GM04503 (cell line): ENCODE measurements at regions not wholly inside any gene's neighbourhood (a gene's known extent, or its start where the extent isn't known, plus 50 kb on each side); places are given as distances from the start of the nearest gene placed in this dataset.

Source experiments
- DNase-seq: peaks from one replicate; pipeline ENCODE4 v3.0.0-alpha.2; 2012; ENCODE audit warnings: low read depth

GRCh38 chrX:43581888-43582539 is 74.1 kb upstream of the MAOA start:
- DNase-seq, result no peak

- DNase-seq, result no peak
Measured at GRCh38 chrX:43582540-43582913, 73.6 kb upstream of the MAOA start.

DNA sequence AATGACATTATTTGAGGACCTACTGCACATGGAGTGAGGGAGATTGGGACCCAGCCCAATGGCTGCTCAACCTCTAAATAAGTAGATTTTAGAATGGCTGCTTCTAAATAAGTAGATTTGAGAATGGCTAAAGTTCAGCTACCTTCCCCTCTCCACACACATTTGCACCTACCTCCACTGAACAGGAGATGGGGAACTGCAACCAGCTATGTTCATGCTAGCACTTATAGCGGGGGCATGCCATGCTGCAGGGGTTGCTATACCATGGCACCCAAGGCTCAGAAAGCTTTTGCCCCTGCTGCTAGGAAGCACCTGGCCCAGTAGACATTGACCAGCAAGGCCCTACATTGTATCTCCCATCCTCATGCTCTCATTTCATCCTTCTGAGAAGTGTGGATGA is 70.2 kb upstream of the MAOA start:
- no peak for DNase-seq

GRCh38 chrX:43586830-43587229 is 69.3 kb upstream of the MAOA start:
- DNase-seq, result no peak

DNA sequence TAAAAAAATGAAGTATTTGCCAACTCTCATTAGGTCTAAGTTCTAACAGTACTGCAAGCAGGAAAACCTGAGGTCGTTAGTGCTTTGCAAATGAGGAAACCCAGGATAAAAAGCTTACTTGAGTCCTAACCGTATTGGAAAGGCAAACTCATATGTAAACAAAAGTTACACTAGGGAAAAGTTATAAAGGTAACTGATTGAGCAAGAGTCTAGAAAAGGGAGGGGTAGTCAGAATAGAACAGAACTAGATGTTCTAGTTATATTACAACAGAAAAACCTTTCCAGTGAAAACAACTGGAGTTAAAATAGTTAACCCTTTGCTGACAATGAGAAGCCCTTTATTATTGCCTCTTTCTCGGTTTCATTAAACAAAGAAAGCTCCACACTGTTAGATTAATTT is 66.4 kb upstream of the MAOA start:
- DNase-seq, result no peak

DNA sequence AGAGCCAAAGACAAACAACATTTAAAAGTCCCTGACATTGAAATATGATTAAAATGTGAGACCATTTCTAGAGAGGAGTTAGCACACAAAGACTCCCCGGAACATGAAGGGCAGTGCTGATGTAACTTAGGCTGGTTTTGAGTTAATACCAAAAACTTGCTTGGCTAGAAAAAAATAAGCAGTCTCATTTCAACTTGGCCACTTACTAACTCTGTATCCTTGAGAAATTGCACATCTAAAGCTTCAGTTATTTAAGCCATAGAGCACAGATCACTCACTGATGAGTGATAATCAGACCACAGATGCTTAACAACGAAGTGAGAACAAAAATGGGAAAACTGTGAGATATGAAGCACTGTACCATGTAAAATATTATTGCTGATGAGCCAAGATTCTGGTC is 65.9 kb upstream of the MAOA start:
- DNase-seq, result no peak

GRCh38 chrX:43592597-43592996 is 63.5 kb upstream of the MAOA start:
- no peak for DNase-seq

- DNase-seq, result no peak
Measured at GRCh38 chrX:43595931-43596330, 60.2 kb upstream of the MAOA start.

GRCh38 chrX:43604753-43605152 is 51.3 kb upstream of the MAOA start:
- no peak for DNase-seq

DNA sequence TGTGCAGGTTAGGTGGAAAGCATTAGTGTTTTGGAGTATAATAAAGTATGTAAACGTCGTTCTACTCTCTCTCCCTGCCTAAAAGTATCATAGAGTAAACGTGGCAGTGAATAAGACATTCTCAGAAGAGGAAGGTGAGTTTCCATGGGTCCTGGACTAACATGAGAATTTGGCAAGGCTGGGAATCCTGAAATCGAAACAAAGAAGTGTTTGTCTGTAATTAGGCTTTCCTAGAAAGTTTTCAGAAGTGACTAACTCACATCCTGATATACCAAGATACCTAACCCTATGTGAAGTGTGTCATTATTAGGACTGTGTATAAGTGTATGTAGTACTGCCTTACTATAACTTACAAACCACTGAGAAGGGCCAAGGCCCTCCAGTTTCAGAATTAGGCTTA is 50.7 kb upstream of the MAOA start:
- no peak for DNase-seq
